ENCODE measurements at regions not wholly inside any gene's neighbourhood (a gene's known extent, or its start where the extent isn't known, plus 50 kb on each side); places are given as distances from the start of the nearest gene placed in this dataset.

- TF ChIP-seq EP300 (IDR thresholded peaks at IDR 0.05; ENCODE audit: borderline replicate concordance in 1 of 2, low read depth in 2 of 2, low read length in 2 of 2) = no peak
- no peak for TF ChIP-seq POLR2AphosphoS5 (IDR thresholded peaks at IDR 0.05; ENCODE audit: low read depth, low read length)
- no peak for TF ChIP-seq CTCF (IDR thresholded peaks at IDR 0.05; ENCODE audit: control extremely low read depth in 1 of 3, insufficient read depth in 1 of 3, low read depth in 1 of 3, low read length in 3 of 3)
- no peak for TF ChIP-seq EGR1 (IDR thresholded peaks at IDR 0.05; ENCODE audit: borderline replicate concordance, low read depth, low read length)
- no peak for TF ChIP-seq ATF2 (IDR thresholded peaks at IDR 0.05; ENCODE audit: low read length)
These were observed 1044.2 kb downstream of the TLE4 start for GRCh38 chr9:80615964-80616363.
